SK-N-SH (cell line): ENCODE measurements at regions not wholly inside any gene's neighbourhood (a gene's known extent, or its start where the extent isn't known, plus 50 kb on each side); places are given as distances from the start of the nearest gene placed in this dataset.

Source experiments
- EP300 ChIP-seq, 2 experiments: IDR thresholded peaks; 2 replicates each; pipeline versions ENCODE4 v1.4.0 to v1.6.1; 2012; ENCODE audit warnings: borderline replicate concordance in 1 of 2, low read depth in 1 of 2, low read length in 1 of 2
- FOXJ3 ChIP-seq: sonication (generic); formaldehyde crosslinking; IDR thresholded peaks from 2 replicates; pipeline ENCODE4 v1.5.1; 2020; ENCODE audit warnings: mild to moderate bottlenecking, missing genetic modification reagents
- FOXM1 ChIP-seq: IDR thresholded peaks from 2 replicates; pipeline ENCODE4 v1.4.0; 2012; ENCODE audit warnings: low read depth, mild to moderate bottlenecking
- JUND ChIP-seq: IDR thresholded peaks from 2 replicates; pipeline ENCODE4 v1.4.0; 2012
- NRF1 ChIP-seq: IDR thresholded peaks from 2 replicates; pipeline ENCODE4 v1.6.1; 2012; ENCODE audit warnings: low read depth, mild to moderate bottlenecking, low read length
- POLR2AphosphoS5 ChIP-seq: IDR thresholded peaks from 2 replicates; pipeline ENCODE4 v1.6.1; 2012; ENCODE audit warnings: low read depth, low read length
- TAF1 ChIP-seq: IDR thresholded peaks from 2 replicates; pipeline ENCODE4 v1.6.1; 2012; ENCODE audit warnings: low read depth, mild to moderate bottlenecking, low read length, moderate library complexity, borderline replicate concordance
- TF ChIP-seq, protein P1 (sequence below): fragments of 200-600 bp; sonication (generic); IDR thresholded peaks from 2 replicates; pipeline ENCODE4 v1.6.1; 2017; ENCODE audit warnings: antibody characterized with exemption, mild to moderate bottlenecking, moderate library complexity
- TF ChIP-seq, protein P2 (sequence below): fragments of 150-350 bp; IDR thresholded peaks from 2 replicates; pipeline ENCODE4 v1.6.1; 2016; ENCODE audit warnings: mild to moderate bottlenecking, low read depth, low read length

DNA sequence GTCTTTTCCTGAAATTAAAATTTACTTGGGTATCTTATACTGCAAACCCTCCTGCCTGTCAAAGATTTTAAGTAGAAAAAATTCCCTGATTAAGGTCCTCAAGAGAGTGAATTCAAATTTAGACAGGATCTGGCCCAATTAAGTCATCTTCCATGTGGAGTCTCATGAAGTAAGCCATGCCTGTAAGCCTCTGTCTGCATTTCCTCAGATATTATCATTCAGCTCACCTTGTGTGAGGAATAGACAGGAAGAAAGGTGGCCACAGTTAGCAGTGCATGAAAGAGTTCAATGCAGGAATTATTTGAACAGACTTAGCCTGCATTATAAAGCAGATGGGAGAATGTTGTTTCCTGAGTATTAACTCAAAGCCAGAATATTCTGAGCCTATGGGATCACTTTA lies 174.7 kb downstream of the HS3ST3A1 start:
- TF ChIP-seq, protein P1, sequence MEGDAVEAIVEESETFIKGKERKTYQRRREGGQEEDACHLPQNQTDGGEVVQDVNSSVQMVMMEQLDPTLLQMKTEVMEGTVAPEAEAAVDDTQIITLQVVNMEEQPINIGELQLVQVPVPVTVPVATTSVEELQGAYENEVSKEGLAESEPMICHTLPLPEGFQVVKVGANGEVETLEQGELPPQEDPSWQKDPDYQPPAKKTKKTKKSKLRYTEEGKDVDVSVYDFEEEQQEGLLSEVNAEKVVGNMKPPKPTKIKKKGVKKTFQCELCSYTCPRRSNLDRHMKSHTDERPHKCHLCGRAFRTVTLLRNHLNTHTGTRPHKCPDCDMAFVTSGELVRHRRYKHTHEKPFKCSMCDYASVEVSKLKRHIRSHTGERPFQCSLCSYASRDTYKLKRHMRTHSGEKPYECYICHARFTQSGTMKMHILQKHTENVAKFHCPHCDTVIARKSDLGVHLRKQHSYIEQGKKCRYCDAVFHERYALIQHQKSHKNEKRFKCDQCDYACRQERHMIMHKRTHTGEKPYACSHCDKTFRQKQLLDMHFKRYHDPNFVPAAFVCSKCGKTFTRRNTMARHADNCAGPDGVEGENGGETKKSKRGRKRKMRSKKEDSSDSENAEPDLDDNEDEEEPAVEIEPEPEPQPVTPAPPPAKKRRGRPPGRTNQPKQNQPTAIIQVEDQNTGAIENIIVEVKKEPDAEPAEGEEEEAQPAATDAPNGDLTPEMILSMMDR, result no peak
- TF ChIP-seq FOXM1, result no peak
- TF ChIP-seq, protein P2, sequence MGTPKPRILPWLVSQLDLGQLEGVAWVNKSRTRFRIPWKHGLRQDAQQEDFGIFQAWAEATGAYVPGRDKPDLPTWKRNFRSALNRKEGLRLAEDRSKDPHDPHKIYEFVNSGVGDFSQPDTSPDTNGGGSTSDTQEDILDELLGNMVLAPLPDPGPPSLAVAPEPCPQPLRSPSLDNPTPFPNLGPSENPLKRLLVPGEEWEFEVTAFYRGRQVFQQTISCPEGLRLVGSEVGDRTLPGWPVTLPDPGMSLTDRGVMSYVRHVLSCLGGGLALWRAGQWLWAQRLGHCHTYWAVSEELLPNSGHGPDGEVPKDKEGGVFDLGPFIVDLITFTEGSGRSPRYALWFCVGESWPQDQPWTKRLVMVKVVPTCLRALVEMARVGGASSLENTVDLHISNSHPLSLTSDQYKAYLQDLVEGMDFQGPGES, result no peak
- no peak for TF ChIP-seq NRF1
- TF ChIP-seq JUND, result no peak
- TF ChIP-seq EP300 (IDR thresholded peaks at IDR 0.05; ENCODE audit: borderline replicate concordance in 1 of 2, low read depth in 1 of 2, low read length in 1 of 2), result no peak
- TF ChIP-seq TAF1, result no peak
- TF ChIP-seq FOXJ3 (CRISPR knock-in tag), result no peak
- no peak for TF ChIP-seq POLR2AphosphoS5
